ENCODE measurements at regions not wholly inside any gene's neighbourhood (a gene's known extent, or its start where the extent isn't known, plus 50 kb on each side); places are given as distances from the start of the nearest gene placed in this dataset.

GRCh38 chr2:103121106-103121505 lies 359.3 kb downstream of the TMEM182 start:
- TF ChIP-seq CTCF (IDR thresholded peaks at IDR 0.05; ENCODE audit: insufficient read depth, low read depth, low read length) (no peak), EZH2 (IDR thresholded peaks at IDR 0.05; ENCODE audit: insufficient read depth, low read length) (no peak)

Measured in astrocyte (in vitro differentiated cells and primary cell).